HEK293T (cell line): ENCODE measurements at regions not wholly inside any gene's neighbourhood (a gene's known extent, or its start where the extent isn't known, plus 50 kb on each side); places are given as distances from the start of the nearest gene placed in this dataset.

Experiments used
- CTCF ChIA-PET: fragments of 350-600 bp; formaldehyde crosslinking; extraction: SDS; loops from one replicate; lab custom pipeline; 2021; ENCODE audit warnings: antibody characterized with exemption, inconsistent platforms; lab: Yijun Ruan, JAX
- POLR2A ChIA-PET: fragments of 350-600 bp; formaldehyde crosslinking; extraction: SDS; loops from one replicate; lab custom pipeline; 2020; ENCODE audit warnings: antibody characterized with exemption, inconsistent platforms; lab: Yijun Ruan, JAX
- DNase-seq: peaks from one replicate; pipeline ENCODE4 v3.0.0; 2012; ENCODE audit warnings: mixed read lengths; ENCODE audit errors: extremely low spot score
- ARNT ChIP-seq: fragments of 450-650 bp; IDR thresholded peaks from 2 replicates; pipeline ENCODE4 v1.6.1; 2017; ENCODE audit warnings: mild to moderate bottlenecking
- BHLHE40 ChIP-seq: fragments of 450-650 bp; IDR thresholded peaks from 2 replicates; pipeline ENCODE4 v1.6.1; 2016; ENCODE audit warnings: mild to moderate bottlenecking, moderate library complexity, borderline replicate concordance
- CTBP1 ChIP-seq: fragments of 450-650 bp; IDR thresholded peaks from 2 replicates; pipeline ENCODE4 v1.6.1; 2016; ENCODE audit warnings: borderline replicate concordance
- ELF4 ChIP-seq: fragments of 450-650 bp; IDR thresholded peaks from 2 replicates; pipeline ENCODE4 v1.6.1; 2017; ENCODE audit warnings: antibody characterized with exemption
- FOXA1 ChIP-seq: fragments of 450-650 bp; IDR thresholded peaks from 2 replicates; pipeline ENCODE4 v1.6.1; 2016; ENCODE audit warnings: mild to moderate bottlenecking
- FOXK2 ChIP-seq: fragments of 450-650 bp; IDR thresholded peaks from 2 replicates; pipeline ENCODE4 v1.6.1; 2016; ENCODE audit warnings: mild to moderate bottlenecking
- FOXM1 ChIP-seq: fragments of 450-650 bp; IDR thresholded peaks from 2 replicates; pipeline ENCODE4 v1.6.1; 2017; ENCODE audit warnings: mild to moderate bottlenecking, borderline replicate concordance
- HDGF ChIP-seq: fragments of 450-650 bp; IDR thresholded peaks from 2 replicates; pipeline ENCODE4 v1.6.1; 2017; ENCODE audit warnings: antibody characterized with exemption, borderline replicate concordance
- L3MBTL2 ChIP-seq: fragments of 450-650 bp; conservative IDR thresholded peaks from 2 replicates; pipeline ENCODE4 v1.6.1; 2016; ENCODE audit warnings: mild to moderate bottlenecking
- LEF1 ChIP-seq: fragments of 450-650 bp; IDR thresholded peaks from 2 replicates; pipeline ENCODE4 v1.6.1; 2017; ENCODE audit warnings: mild to moderate bottlenecking, borderline replicate concordance
- NFRKB ChIP-seq: fragments of 450-650 bp; IDR thresholded peaks from 2 replicates; pipeline ENCODE4 v1.6.1; 2016; ENCODE audit warnings: mild to moderate bottlenecking, moderate library complexity
- PKNOX1 ChIP-seq: fragments of 450-650 bp; IDR thresholded peaks from 2 replicates; pipeline ENCODE4 v1.6.1; 2016
- SP1 ChIP-seq: fragments of 450-650 bp; IDR thresholded peaks from 2 replicates; pipeline ENCODE4 v1.6.1; 2017
- SUZ12 ChIP-seq: fragments of 450-650 bp; IDR thresholded peaks from 2 replicates; pipeline ENCODE4 v1.6.1; 2016; ENCODE audit warnings: mild to moderate bottlenecking
- TARDBP ChIP-seq: fragments of 450-650 bp; IDR thresholded peaks from 2 replicates; pipeline ENCODE4 v1.6.1; 2016
- ZNF384 ChIP-seq: fragments of 450-650 bp; IDR thresholded peaks from 2 replicates; pipeline ENCODE4 v1.6.1; 2016

- ChIA-PET CTCF (no interaction called here), POLR2A (no interaction called here)
- no peak for DNase-seq
- TF ChIP-seq ZNF384 (no peak), SUZ12 (no peak), NFRKB (no peak), PKNOX1 (no peak), LEF1 (no peak), TARDBP (no peak), HDGF (no peak), FOXA1 (no peak), ARNT (no peak), ELF4 (no peak), SP1 (no peak), FOXK2 (no peak), FOXM1 (no peak), BHLHE40 (no peak), L3MBTL2 (no peak), CTBP1 (no peak)
These were observed 566.9 kb upstream of the ZP4 start for GRCh38 chr1:238457610-238458009.

GRCh38 chr1:238451781-238452310 lies 561.1 kb upstream of the ZP4 start:
- TF ChIP-seq ZNF384 (no peak), ARNT (no peak), SP1 (no peak), TARDBP (no peak), LEF1 (no peak), FOXA1 (no peak), CTBP1 (no peak)
- CTCF ChIA-PET, result no interaction called here
- POLR2A ChIA-PET, result no interaction called here
- DNase-seq, result no peak

- no peak for TF ChIP-seq FOXA1
- TF ChIP-seq FOXM1, result no peak
- TF ChIP-seq BHLHE40, result no peak
- no peak for TF ChIP-seq SP1
- no peak for TF ChIP-seq LEF1
- no peak for TF ChIP-seq CTBP1
- TF ChIP-seq HDGF, result no peak
- no peak for TF ChIP-seq ZNF384
- TF ChIP-seq TARDBP, result no peak
- no peak for TF ChIP-seq L3MBTL2
- TF ChIP-seq FOXK2, result no peak
- TF ChIP-seq SUZ12, result no peak
- no peak for TF ChIP-seq PKNOX1
- no peak for TF ChIP-seq NFRKB
- no peak for TF ChIP-seq ELF4
These were observed 560.3 kb upstream of the ZP4 start for GRCh38 chr1:238450976-238451375.

DNA sequence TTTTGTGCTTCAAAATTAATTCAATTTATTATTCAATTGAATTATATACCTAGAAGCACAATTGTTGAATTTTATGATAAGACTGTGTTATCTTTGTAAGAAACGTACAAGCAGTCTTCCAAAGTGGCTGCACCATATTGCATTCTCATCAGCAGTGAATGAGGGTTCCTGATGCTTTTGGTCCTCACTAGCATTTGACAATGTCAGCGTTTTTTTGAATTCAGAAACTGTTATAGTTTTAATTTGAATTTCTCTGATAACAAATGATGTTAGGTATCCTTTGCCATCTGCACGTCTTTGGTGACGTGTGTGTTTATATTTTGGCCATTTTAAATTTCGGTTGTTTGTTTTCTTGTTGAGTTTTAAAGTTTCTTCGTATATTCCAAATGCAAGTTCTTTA lies 553.0 kb upstream of the ZP4 start:
- ChIA-PET POLR2A (no interaction called here), CTCF (no interaction called here)
- no peak for DNase-seq

More at GRCh38 chr1:238450976-238451375, 560.3 kb upstream of the ZP4 start:
- ChIA-PET CTCF (no interaction called here), POLR2A (no interaction called here)
- no peak for DNase-seq

GRCh38 chr1:238439511-238439910 lies 548.8 kb upstream of the ZP4 start:
- POLR2A ChIA-PET, result no interaction called here
- no peak for TF ChIP-seq ELF4
- TF ChIP-seq FOXA1, result no peak
- no peak for TF ChIP-seq HDGF
- TF ChIP-seq TARDBP, result no peak
- no peak for TF ChIP-seq SP1
- TF ChIP-seq BHLHE40, result no peak
- TF ChIP-seq PKNOX1, result no peak
- CTCF ChIA-PET, result interaction anchor here (0.7 kb wide), 1 partner anchor 597 kb away, joined by 3 read pairs; no protein-coding TSS in a partner anchor
- no peak for DNase-seq

More for the DNA sequence above, 553.0 kb upstream of the ZP4 start:
- TF ChIP-seq PKNOX1 (no peak), HDGF (no peak), CTBP1 (no peak), L3MBTL2 (no peak), LEF1 (no peak), TARDBP (no peak), FOXK2 (no peak), SUZ12 (no peak), FOXA1 (no peak), FOXM1 (no peak)
